HG02623 (cell line): ENCODE measurements at regions not wholly inside any gene's neighbourhood (a gene's known extent, or its start where the extent isn't known, plus 50 kb on each side); places are given as distances from the start of the nearest gene placed in this dataset.
"Not testable (repeated sequence)": the region's sequence is repeated elsewhere in the genome, so short reads cannot be mapped to it uniquely, and the experiment has no call there.

Experiments used
- ATAC-seq: cut with Tn5 transposase; IDR thresholded peaks from one replicate; pipeline ENCODE4 v1.9.1; 2021; ENCODE audit warnings: moderate library complexity; ENCODE audit not compliant: unreplicated experiment

GRCh38 chr2:89537862-89538261 lies 846.4 kb downstream of the RPIA start:
- not testable (repeated sequence) for ATAC-seq

- not testable (repeated sequence) for ATAC-seq
These were observed 852.6 kb downstream of the RPIA start for GRCh38 chr2:89544110-89544509.

GRCh38 chr2:89579154-89579553 lies 887.7 kb downstream of the RPIA start:
- ATAC-seq, result not testable (repeated sequence)

GRCh38 chr2:89582816-89583215 lies 891.3 kb downstream of the RPIA start:
- ATAC-seq, result not testable (repeated sequence)

- ATAC-seq, result not testable (repeated sequence)
These were observed 892.6 kb downstream of the RPIA start for GRCh38 chr2:89584046-89584445.

- ATAC-seq, result not testable (repeated sequence)
These were observed 893.5 kb downstream of the RPIA start for GRCh38 chr2:89584868-89585557.

- peak; percentile 95 for ATAC-seq
These were observed 894.1 kb downstream of the RPIA start for GRCh38 chr2:89585558-89585920.

- ATAC-seq, result not testable (repeated sequence)
These were observed 908.4 kb downstream of the RPIA start for GRCh38 chr2:89599843-89600242.

DNA sequence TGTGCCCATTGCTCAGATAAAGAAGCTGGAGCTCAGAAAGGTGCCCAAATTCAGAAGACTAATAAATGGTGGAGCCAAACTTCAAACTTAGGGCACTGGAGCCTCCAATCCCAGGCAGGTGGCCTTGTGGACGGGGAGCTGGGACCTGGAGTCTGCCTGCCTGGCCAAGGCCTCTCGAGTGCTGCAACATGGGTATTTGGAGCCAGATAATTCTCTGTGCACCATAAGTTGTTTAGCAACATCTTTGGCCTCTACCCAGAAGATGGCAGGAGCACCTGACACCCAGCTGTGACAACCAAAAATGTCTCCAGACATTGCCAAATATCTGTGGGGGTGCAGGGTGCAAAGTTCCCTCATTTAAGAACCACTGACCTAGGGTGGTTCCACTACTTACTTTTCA lies 915.0 kb downstream of the RPIA start:
- not testable (repeated sequence) for ATAC-seq

DNA sequence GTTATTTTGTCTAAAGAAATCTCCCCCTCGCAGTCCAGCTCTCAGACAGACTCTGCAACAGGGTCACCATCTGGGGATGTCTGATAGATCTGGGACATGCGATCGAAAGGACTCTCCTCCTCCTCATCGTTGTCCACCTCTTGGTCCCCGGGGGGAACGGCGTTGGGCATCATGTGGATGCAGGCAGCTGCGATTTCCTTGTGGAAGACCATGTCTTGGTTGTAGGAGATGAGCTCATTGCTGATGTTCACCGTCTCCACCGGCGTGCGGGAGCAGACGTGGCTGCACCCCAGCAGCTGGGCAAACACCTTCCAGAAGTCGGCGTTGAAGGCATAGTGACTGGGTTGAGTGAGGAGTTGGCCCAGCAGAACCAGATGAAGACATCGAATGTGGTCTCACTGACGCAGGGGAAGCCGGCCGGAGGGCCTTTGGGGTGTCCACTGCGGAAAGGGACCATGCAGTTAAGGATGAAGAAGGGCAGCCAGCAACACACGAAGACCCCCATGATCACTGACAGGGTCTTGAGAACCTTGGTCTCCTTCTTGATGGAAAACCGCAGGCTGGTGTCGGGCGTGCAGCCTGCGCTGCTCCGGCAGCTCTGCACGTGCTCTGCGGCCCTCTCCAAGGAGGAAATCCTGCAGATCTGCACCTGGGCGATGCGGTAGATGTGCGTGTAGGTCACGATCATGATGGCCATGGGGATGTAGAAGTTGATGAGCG lies 918.9 kb downstream of the RPIA start:
- ATAC-seq, result not testable (repeated sequence)

DNA sequence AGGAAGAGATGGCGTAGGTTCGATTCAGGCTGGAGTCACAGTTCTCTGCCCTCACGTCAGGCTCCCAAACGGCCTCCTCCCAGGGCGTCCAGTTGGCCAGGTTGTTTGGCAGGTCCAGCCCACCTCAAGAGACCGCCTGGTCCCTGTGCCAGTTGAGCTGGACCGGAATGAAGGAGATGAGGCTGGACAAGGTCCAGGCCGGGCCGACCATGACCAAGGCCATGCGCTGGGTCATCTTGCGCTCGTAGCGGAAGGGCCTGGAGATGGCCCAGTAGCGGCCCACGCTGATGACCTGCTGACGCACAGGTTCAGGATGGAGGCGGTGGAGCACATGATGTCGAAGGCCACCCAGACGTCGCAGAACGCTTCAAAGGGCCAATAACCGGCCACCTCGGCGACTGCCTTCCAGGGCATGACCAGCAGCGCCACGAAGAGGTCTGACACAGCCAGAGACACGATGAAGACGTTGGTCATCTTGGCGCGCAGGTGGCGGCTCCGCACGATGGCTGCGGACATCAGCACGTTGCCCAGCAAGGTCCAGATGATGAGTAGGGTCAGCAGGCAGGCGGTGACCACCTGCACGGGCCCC lies 919.5 kb downstream of the RPIA start:
- ATAC-seq, result not testable (repeated sequence)

GRCh38 chr2:89611710-89612109 lies 920.2 kb downstream of the RPIA start:
- not testable (repeated sequence) for ATAC-seq

- ATAC-seq, result not testable (repeated sequence)
These were observed 957.8 kb downstream of the RPIA start for GRCh38 chr2:89649268-89649667.

GRCh38 chr2:89679254-89679653 lies 987.8 kb downstream of the RPIA start:
- not testable (repeated sequence) for ATAC-seq
